ENCODE measurements at regions not wholly inside any gene's neighbourhood (a gene's known extent, or its start where the extent isn't known, plus 50 kb on each side); places are given as distances from the start of the nearest gene placed in this dataset.

GRCh38 chr4:57195622-57196021, 85.4 kb upstream of the IGFBP7 start:
- no peak for TF ChIP-seq CTCF (conservative IDR thresholded peaks at IDR 0.05; ENCODE audit: low read depth, low read length)
- no peak for TF ChIP-seq EZH2phosphoT487 (IDR thresholded peaks at IDR 0.05; ENCODE audit: borderline replicate concordance, low read length)
- TF ChIP-seq EZH2 (IDR thresholded peaks at IDR 0.05; ENCODE audit: low read length, unreplicated experiment) = no peak

Data from PC-3 (cell line).